HepG2 (cell line): ENCODE measurements at regions not wholly inside any gene's neighbourhood (a gene's known extent, or its start where the extent isn't known, plus 50 kb on each side); places are given as distances from the start of the nearest gene placed in this dataset.
A peak's percentile ranks its signal among the peaks of the same experiment; 100 is the strongest.

ENCODE experiments used
- ATAC-seq: fragments of 200-7000 bp; cut with Tn5 transposase; 3 replicates; pipeline ENCODE4 v1.9.1; 2020; ENCODE audit warnings: mild to moderate bottlenecking, moderate library complexity
- BruUV-seq: library from RNA; stranded (reverse); fragments of 400-500 nt; replicated peaks from 2 replicates; lab custom pipeline; 2021; lab: Mats Ljungman, UMichigan
- CTCF ChIA-PET: fragments of 300-600 bp; formaldehyde crosslinking; extraction: SDS; loops from one replicate; lab custom pipeline; 2021; ENCODE audit warnings: low total read pairs, inconsistent platforms, low intra/inter-chr PET ratio; lab: Yijun Ruan, JAX
- POLR2A ChIA-PET: fragments of 350-600 bp; sonication (Branson Sonifier 250); formaldehyde crosslinking; loops from one replicate; lab custom pipeline; 2020; ENCODE audit warnings: antibody characterized with exemption, inconsistent platforms; lab: Yijun Ruan, JAX
- DNase-seq: peaks from one replicate; pipeline ENCODE4 v3.0.0-alpha.2; 2015; ENCODE audit warnings: low spot score
- FAIRE-seq: peaks from 3 replicates; lab custom pipeline; 2011; peaks lifted over from hg19 to GRCh38; lab: Jason Lieb, UNC
- H2AFZ ChIP-seq: one replicate; pipeline ENCODE4 v1.6.1; 2011; ENCODE audit warnings: low read length, inconsistent platforms
- H3K27ac ChIP-seq: fragments of 300-600 bp; 3 replicates; pipeline ENCODE4 v1.8.0; 2011; ENCODE audit warnings: mixed run types, mild to moderate bottlenecking, mixed read lengths, low read length, inconsistent platforms; ENCODE audit not compliant: insufficient read depth; ENCODE audit errors: extremely low read length
- H3K27me3 ChIP-seq, 2 experiments: fragments of 200-600 bp in 1 of 2; 2 replicates in 1 of 2; 3 replicates in 1 of 2; pipeline versions ENCODE4 v1.6.0 to v1.8.0; 2011; ENCODE audit warnings: low read length in 2 of 2, mild to moderate bottlenecking in 2 of 2, moderate library complexity in 2 of 2, inconsistent platforms in 1 of 2; ENCODE audit not compliant: insufficient read depth in 2 of 2, control insufficient read depth in 1 of 2
- H3K36me3 ChIP-seq, 2 experiments: fragments of 200-600 bp in 1 of 2; replicated peaks in 1 of 2; 2 replicates in 1 of 2; 3 replicates in 1 of 2; pipeline versions ENCODE4 v1.5.1 to v1.8.0; 2011; ENCODE audit warnings: low read length in 2 of 2, inconsistent platforms in 1 of 2; ENCODE audit not compliant: insufficient read depth in 2 of 2, control insufficient read depth in 1 of 2
- H3K4me1 ChIP-seq: 2 replicates; pipeline ENCODE4 v1.5.1; 2012; ENCODE audit warnings: low read length, inconsistent platforms; ENCODE audit not compliant: insufficient read depth
- H3K4me2 ChIP-seq: 2 replicates; pipeline ENCODE4 v1.6.0; 2011; ENCODE audit warnings: low read depth, low read length, inconsistent platforms
- H3K4me3 ChIP-seq, 3 experiments: fragments of 200-600 bp in 1 of 3; sonication (generic), shearing (Covaris generic) in 1 of 3; replicated peaks in 1 of 3; 2 replicates each; pipeline ENCODE4 v1.5.1; 2011 to 2016; ENCODE audit warnings: low read length in 3 of 3, inconsistent platforms in 2 of 3, low read depth in 2 of 3, mild to moderate bottlenecking in 2 of 3, control low read depth in 1 of 3, mixed read lengths in 1 of 3; ENCODE audit not compliant: insufficient read depth in 1 of 3
- H3K79me2 ChIP-seq: one replicate; pipeline ENCODE4 v1.6.1; 2011; ENCODE audit warnings: low read length, inconsistent platforms; ENCODE audit not compliant: insufficient read depth
- H3K9ac ChIP-seq: 2 replicates; pipeline ENCODE4 v1.6.0; 2011; ENCODE audit warnings: mild to moderate bottlenecking, low read depth, low read length, inconsistent platforms; ENCODE audit not compliant: insufficient read depth
- H3K9me3 ChIP-seq: 2 replicates; pipeline ENCODE4 v1.5.1; 2012; ENCODE audit warnings: mild to moderate bottlenecking, low read length
- H4K20me1 ChIP-seq: 2 replicates; pipeline ENCODE4 v1.6.0; 2011; ENCODE audit warnings: inconsistent platforms, mild to moderate bottlenecking, low read length, moderate library complexity; ENCODE audit not compliant: insufficient read depth
- CBX5 ChIP-seq: sonication (generic); formaldehyde crosslinking; IDR thresholded peaks from 2 replicates; pipeline ENCODE4 v1.4.0; 2020; ENCODE audit warnings: missing genetic modification reagents, borderline replicate concordance
- DNMT1 ChIP-seq: sonication (generic); formaldehyde crosslinking; IDR thresholded peaks from 2 replicates; pipeline ENCODE4 v1.5.1; 2020; ENCODE audit warnings: mild to moderate bottlenecking, missing genetic modification reagents
- IRF2 ChIP-seq: IDR thresholded peaks from 2 replicates; pipeline ENCODE4 v1.6.1; 2018; ENCODE audit warnings: missing genetic modification reagents, missing compliant biosample characterization
- MIER3 ChIP-seq: IDR thresholded peaks from 2 replicates; pipeline ENCODE4 v1.6.1; 2016; ENCODE audit warnings: missing compliant biosample characterization, borderline replicate concordance
- POLR2G ChIP-seq: fragments of 200-400 bp; formaldehyde crosslinking; IDR thresholded peaks from 2 replicates; pipeline ENCODE4 v1.6.1; 2018; ENCODE audit warnings: mild to moderate bottlenecking, low read depth, low read length, moderate library complexity
- RARA ChIP-seq: IDR thresholded peaks from 2 replicates; pipeline ENCODE4 v1.6.1; 2016; ENCODE audit warnings: missing genetic modification reagents, missing compliant biosample characterization
- TCF7 ChIP-seq: sonication (generic); IDR thresholded peaks from 2 replicates; pipeline ENCODE4 v1.6.1; 2016; ENCODE audit warnings: antibody characterized with exemption, low read depth
- ZBTB1 ChIP-seq: sonication (generic); formaldehyde crosslinking; IDR thresholded peaks from 2 replicates; pipeline ENCODE4 v1.4.0; 2020; ENCODE audit warnings: missing genetic modification reagents, borderline replicate concordance
- ZBTB38 ChIP-seq: sonication (generic); formaldehyde crosslinking; IDR thresholded peaks from 2 replicates; pipeline ENCODE4 v1.5.1; 2020; ENCODE audit warnings: mild to moderate bottlenecking, missing genetic modification reagents
- ZNF224 ChIP-seq: sonication (generic); formaldehyde crosslinking; IDR thresholded peaks from 2 replicates; pipeline ENCODE4 v1.5.0; 2020; ENCODE audit warnings: mild to moderate bottlenecking, missing genetic modification reagents
- WGBS: methylation state at CpG from one replicate; pipeline ENCODE4 v1.1.6; 2017; ENCODE audit warnings: low lambda C conversion rate; 5-methylcytosine and 5-hydroxymethylcytosine counted together
- in situ Hi-C: cut with HindIII; loops from 2 replicates; pipeline ENCODE4 v1.10.0; 2017; ENCODE audit warnings: low pct_unique_long_range_greater_than_20kb; ENCODE audit not compliant: extremely low pct_ligation_motif_present
- intact Hi-C: fragments of 100-400 bp; cut with micrococcal nuclease; formaldehyde crosslinking; loops from one replicate; pipeline ENCODE4 v1.10.0; 2022; ENCODE audit not compliant: unreplicated experiment
- TF ChIP-seq, protein P1 (sequence below), 2 experiments: IDR thresholded peaks; 2 replicates each; pipeline ENCODE4 v1.6.1; 2011 to 2012; ENCODE audit warnings: low read length in 2 of 2, borderline replicate concordance in 1 of 2, low read depth in 1 of 2, mild to moderate bottlenecking in 1 of 2, moderate library complexity in 1 of 2
- TF ChIP-seq, protein P2 (sequence below): sonication (generic); formaldehyde crosslinking; IDR thresholded peaks from 2 replicates; pipeline ENCODE4 v1.5.1; 2020; ENCODE audit warnings: missing genetic modification reagents, mild to moderate bottlenecking, borderline replicate concordance
- TF ChIP-seq, protein P3 (sequence below): IDR thresholded peaks from 2 replicates; pipeline ENCODE4 v1.6.1; 2016; ENCODE audit warnings: missing compliant biosample characterization, missing genetic modification reagents, borderline replicate concordance
- TF ChIP-seq, protein P4 (sequence below): sonication (generic); formaldehyde crosslinking; conservative IDR thresholded peaks from 2 replicates; pipeline ENCODE4 v1.4.0; 2020; ENCODE audit warnings: missing genetic modification reagents

DNA sequence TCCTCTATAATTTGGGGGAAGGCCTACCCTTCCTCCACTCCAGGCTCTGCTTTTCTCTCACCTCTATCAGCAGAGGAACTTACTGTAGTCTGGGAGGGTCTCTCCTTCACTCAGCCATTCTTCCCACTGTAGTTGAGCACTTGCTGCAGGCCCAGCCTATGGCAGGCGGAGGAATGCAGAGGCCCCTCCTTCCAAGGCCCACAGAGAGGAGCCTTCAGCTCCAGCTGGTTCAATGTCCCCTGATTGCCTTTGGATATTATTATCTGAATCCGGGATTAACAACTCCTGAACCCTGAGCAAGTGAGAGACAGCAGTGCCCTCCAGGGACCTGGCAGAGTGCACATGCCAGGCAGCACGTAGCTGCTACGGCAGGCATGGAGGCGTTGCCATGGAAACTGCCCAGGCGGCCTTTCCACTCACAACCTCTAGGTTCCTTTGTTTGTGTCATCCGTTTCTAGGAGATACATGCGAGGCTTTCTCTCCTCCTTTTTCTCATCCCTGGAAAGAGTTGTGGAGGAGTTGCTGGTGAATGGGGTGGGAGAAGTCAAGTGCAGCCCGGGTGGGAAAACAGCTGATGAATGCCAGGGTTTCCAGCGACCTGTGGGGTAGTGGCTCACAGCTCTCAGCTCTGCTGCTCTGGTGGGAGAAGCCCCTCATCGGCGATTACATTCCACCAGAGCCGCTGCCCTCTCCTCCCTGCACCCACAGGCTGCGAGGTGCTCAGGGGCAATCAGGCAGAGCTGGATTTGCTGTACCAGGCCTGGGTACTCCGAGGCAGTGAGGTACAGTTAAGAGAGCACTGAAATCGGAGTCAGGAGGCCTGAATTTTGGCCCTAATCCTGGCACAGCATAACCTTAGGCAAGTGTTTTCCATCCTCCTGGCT is 55.3 kb upstream of the HK2 start:
- Histone ChIP-seq H3K4me1 (peaks cover 47% of the 10 kb centered on the region), H3K4me2 (peak overlapping the region; percentile 88), H3K9me3 (no peaks in the 10 kb centered on the region), H3K27ac (peak overlapping the region; percentile 53), H3K79me2 (no peaks in the 10 kb centered on the region), H3K36me3 (no peaks in the 10 kb centered on the region), H3K9ac (peak overlapping the region; percentile 63), H3K27me3 (peaks cover 0 to 29% of the 10 kb centered on the region in 2 experiments; a peak in 3 of 5 replicates), H2AFZ (peak overlapping the region; percentile 8), H4K20me1 (no peaks in the 10 kb centered on the region), H3K4me3 (peak overlapping the region; percentile 14 to 67 (median 44))
- no peak for FAIRE-seq
- ATAC-seq, result peak; percentile 92
- CTCF ChIA-PET, result no interaction called here
- DNase-seq, result peak; percentile 74
- 24% methylated on average over 13 of the region's 16 CpGs for WGBS
- POLR2A ChIA-PET, result interaction anchor here (0.6 to 1.9 kb wide), 2 partner anchors 14 kb away, joined by 3 to 9 read pairs; no protein-coding TSS in a partner anchor
- BruUV-seq, result no TSS peak
- in situ Hi-C loops (no loop called here), intact Hi-C loops (no loop called here)
- TF ChIP-seq, protein P1, sequence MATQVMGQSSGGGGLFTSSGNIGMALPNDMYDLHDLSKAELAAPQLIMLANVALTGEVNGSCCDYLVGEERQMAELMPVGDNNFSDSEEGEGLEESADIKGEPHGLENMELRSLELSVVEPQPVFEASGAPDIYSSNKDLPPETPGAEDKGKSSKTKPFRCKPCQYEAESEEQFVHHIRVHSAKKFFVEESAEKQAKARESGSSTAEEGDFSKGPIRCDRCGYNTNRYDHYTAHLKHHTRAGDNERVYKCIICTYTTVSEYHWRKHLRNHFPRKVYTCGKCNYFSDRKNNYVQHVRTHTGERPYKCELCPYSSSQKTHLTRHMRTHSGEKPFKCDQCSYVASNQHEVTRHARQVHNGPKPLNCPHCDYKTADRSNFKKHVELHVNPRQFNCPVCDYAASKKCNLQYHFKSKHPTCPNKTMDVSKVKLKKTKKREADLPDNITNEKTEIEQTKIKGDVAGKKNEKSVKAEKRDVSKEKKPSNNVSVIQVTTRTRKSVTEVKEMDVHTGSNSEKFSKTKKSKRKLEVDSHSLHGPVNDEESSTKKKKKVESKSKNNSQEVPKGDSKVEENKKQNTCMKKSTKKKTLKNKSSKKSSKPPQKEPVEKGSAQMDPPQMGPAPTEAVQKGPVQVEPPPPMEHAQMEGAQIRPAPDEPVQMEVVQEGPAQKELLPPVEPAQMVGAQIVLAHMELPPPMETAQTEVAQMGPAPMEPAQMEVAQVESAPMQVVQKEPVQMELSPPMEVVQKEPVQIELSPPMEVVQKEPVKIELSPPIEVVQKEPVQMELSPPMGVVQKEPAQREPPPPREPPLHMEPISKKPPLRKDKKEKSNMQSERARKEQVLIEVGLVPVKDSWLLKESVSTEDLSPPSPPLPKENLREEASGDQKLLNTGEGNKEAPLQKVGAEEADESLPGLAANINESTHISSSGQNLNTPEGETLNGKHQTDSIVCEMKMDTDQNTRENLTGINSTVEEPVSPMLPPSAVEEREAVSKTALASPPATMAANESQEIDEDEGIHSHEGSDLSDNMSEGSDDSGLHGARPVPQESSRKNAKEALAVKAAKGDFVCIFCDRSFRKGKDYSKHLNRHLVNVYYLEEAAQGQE (IDR thresholded peaks at IDR 0.05; ENCODE audit: borderline replicate concordance in 1 of 2, low read depth in 1 of 2, low read length in 2 of 2), result 0 out of 4 replicates have a peak, but pooled peaks of 1 of the 2 experiments have one; percentile 34
- TF ChIP-seq RARA (CRISPR knock-in tag), result 0 out of 2 replicates have a peak, but pooled peaks have one; percentile 29
- no peak for TF ChIP-seq TCF7
- TF ChIP-seq, protein P2, sequence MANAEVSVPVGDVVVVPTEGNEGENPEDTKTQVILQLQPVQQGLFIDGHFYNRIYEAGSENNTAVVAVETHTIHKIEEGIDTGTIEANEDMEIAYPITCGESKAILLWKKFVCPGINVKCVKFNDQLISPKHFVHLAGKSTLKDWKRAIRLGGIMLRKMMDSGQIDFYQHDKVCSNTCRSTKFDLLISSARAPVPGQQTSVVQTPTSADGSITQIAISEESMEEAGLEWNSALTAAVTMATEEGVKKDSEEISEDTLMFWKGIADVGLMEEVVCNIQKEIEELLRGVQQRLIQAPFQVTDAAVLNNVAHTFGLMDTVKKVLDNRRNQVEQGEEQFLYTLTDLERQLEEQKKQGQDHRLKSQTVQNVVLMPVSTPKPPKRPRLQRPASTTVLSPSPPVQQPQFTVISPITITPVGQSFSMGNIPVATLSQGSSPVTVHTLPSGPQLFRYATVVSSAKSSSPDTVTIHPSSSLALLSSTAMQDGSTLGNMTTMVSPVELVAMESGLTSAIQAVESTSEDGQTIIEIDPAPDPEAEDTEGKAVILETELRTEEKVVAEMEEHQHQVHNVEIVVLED (CRISPR knock-in tag), result no peak
- TF ChIP-seq ZNF224 (CRISPR knock-in tag), result no peak
- TF ChIP-seq ZBTB1 (CRISPR knock-in tag), result no peak
- TF ChIP-seq, protein P3, sequence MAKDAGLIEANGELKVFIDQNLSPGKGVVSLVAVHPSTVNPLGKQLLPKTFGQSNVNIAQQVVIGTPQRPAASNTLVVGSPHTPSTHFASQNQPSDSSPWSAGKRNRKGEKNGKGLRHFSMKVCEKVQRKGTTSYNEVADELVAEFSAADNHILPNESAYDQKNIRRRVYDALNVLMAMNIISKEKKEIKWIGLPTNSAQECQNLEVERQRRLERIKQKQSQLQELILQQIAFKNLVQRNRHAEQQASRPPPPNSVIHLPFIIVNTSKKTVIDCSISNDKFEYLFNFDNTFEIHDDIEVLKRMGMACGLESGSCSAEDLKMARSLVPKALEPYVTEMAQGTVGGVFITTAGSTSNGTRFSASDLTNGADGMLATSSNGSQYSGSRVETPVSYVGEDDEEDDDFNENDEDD (CRISPR knock-in tag), result no peak; the same call in 1 of the 2 replicates
- TF ChIP-seq ZBTB38 (CRISPR knock-in tag), result peak; percentile 82
- peak; percentile 50; the same call in 1 of the 2 replicates for TF ChIP-seq MIER3
- TF ChIP-seq CBX5, result no peak
- peak; percentile 36; the same call in 1 of the 2 replicates for TF ChIP-seq POLR2G
- 0 out of 2 replicates have a peak, but pooled peaks have one; percentile 22 for TF ChIP-seq DNMT1
- peak; percentile 40; the same call in 1 of the 2 replicates for TF ChIP-seq IRF2 (CRISPR knock-in tag)
- TF ChIP-seq, protein P4, sequence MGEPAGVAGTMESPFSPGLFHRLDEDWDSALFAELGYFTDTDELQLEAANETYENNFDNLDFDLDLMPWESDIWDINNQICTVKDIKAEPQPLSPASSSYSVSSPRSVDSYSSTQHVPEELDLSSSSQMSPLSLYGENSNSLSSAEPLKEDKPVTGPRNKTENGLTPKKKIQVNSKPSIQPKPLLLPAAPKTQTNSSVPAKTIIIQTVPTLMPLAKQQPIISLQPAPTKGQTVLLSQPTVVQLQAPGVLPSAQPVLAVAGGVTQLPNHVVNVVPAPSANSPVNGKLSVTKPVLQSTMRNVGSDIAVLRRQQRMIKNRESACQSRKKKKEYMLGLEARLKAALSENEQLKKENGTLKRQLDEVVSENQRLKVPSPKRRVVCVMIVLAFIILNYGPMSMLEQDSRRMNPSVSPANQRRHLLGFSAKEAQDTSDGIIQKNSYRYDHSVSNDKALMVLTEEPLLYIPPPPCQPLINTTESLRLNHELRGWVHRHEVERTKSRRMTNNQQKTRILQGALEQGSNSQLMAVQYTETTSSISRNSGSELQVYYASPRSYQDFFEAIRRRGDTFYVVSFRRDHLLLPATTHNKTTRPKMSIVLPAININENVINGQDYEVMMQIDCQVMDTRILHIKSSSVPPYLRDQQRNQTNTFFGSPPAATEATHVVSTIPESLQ (CRISPR knock-in tag), result no peak
